MM.1S (cell line): ENCODE measurements at regions not wholly inside any gene's neighbourhood (a gene's known extent, or its start where the extent isn't known, plus 50 kb on each side); places are given as distances from the start of the nearest gene placed in this dataset.

ENCODE experiments used
- EZH2 ChIP-seq: fragments of 300-600 bp; sonication (generic); optimal IDR thresholded peaks from 2 replicates; pipeline ENCODE3; 2017; ENCODE audit warnings: low read depth, mild to moderate bottlenecking, antibody characterized with exemption, low read length, mixed read lengths
- EZH2phosphoT487 ChIP-seq: fragments of 300-600 bp; sonication (generic); IDR thresholded peaks from 2 replicates; pipeline ENCODE4 v1.6.1; 2018; ENCODE audit warnings: antibody characterized with exemption, low read length
- TF ChIP-seq, protein P1 (sequence below): fragments of 300-600 bp; sonication (generic); IDR thresholded peaks from 2 replicates; pipeline ENCODE4 v1.5.1; 2016; ENCODE audit warnings: antibody characterized with exemption, low read length, mixed read lengths

DNA sequence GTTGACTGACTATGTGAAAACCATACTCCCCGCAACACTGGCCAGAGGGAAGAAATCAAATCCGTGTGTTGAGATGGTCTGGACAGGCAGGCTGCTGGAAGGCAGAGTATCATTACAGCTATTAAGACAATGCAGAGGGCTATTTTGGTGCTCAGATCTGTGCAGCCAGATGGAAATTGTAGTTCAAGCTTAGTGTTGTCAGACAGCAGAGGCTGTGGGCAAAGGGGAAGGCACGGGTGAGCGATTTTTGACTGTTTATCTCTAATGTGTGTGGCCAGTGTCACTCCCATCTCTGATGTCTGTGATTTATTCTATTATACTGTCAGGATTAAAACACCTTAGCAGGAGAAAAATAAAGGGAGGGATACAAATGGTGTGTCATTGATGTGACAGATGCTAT is 984.4 kb upstream of the WWC1 start:
- TF ChIP-seq, protein P1, sequence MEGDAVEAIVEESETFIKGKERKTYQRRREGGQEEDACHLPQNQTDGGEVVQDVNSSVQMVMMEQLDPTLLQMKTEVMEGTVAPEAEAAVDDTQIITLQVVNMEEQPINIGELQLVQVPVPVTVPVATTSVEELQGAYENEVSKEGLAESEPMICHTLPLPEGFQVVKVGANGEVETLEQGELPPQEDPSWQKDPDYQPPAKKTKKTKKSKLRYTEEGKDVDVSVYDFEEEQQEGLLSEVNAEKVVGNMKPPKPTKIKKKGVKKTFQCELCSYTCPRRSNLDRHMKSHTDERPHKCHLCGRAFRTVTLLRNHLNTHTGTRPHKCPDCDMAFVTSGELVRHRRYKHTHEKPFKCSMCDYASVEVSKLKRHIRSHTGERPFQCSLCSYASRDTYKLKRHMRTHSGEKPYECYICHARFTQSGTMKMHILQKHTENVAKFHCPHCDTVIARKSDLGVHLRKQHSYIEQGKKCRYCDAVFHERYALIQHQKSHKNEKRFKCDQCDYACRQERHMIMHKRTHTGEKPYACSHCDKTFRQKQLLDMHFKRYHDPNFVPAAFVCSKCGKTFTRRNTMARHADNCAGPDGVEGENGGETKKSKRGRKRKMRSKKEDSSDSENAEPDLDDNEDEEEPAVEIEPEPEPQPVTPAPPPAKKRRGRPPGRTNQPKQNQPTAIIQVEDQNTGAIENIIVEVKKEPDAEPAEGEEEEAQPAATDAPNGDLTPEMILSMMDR: no peak
- no peak for TF ChIP-seq EZH2phosphoT487
- no peak for TF ChIP-seq EZH2
